ENCODE measurements at regions not wholly inside any gene's neighbourhood (a gene's known extent, or its start where the extent isn't known, plus 50 kb on each side); places are given as distances from the start of the nearest gene placed in this dataset.

GRCh38 chr2:106708209-106708608, 177.8 kb downstream of the ST6GAL2 start:
- Histone ChIP-seq H3K9me3 (peaks cover 5% of the 10 kb centered on the region), H3K4me1 (ENCODE audit: low read depth) (no peaks in the 10 kb centered on the region), H3K4me3 (no peak overlapping the region), H3K36me3 (ENCODE audit: low read depth) (no peaks in the 10 kb centered on the region)
- DNase-seq (no peak), ATAC-seq (peak; percentile 53)
- no peak for TF ChIP-seq CTCF (IDR thresholded peaks at IDR 0.05)
- intact Hi-C loops (cut with DNase I, micrococcal nuclease), result no loop called here

GRCh38 chr2:106709229-106709628, 176.7 kb downstream of the ST6GAL2 start:
- Histone ChIP-seq H3K4me3 (no peak overlapping the region), H3K36me3 (ENCODE audit: low read depth) (no peaks in the 10 kb centered on the region), H3K4me1 (ENCODE audit: low read depth) (no peaks in the 10 kb centered on the region), H3K9me3 (peaks cover 5% of the 10 kb centered on the region)
- ATAC-seq (peak; percentile 45), DNase-seq (no peak)
- TF ChIP-seq CTCF (IDR thresholded peaks at IDR 0.05), result no peak
- intact Hi-C loops (cut with DNase I, micrococcal nuclease), result no loop called here

GRCh38 chr2:106719222-106719621, 166.7 kb downstream of the ST6GAL2 start:
- no peak for ATAC-seq

GRCh38 chr2:106720026-106720425, 165.9 kb downstream of the ST6GAL2 start:
- H3K4me3 ChIP-seq, result no peak overlapping the region
- no peak for DNase-seq
- peaks cover 5% of the 10 kb centered on the region for H3K9me3 ChIP-seq
- intact Hi-C loops (cut with DNase I, micrococcal nuclease), result no loop called here
- no peak for ATAC-seq
- H3K4me1 ChIP-seq (ENCODE audit: low read depth), result no peaks in the 10 kb centered on the region
- H3K36me3 ChIP-seq (ENCODE audit: low read depth), result no peaks in the 10 kb centered on the region
- TF ChIP-seq CTCF (IDR thresholded peaks at IDR 0.05), result no peak

More at GRCh38 chr2:106719222-106719621, 166.7 kb downstream of the ST6GAL2 start:
- intact Hi-C loops (cut with DNase I, micrococcal nuclease), result no loop called here
- Histone ChIP-seq H3K4me3 (no peak overlapping the region), H3K4me1 (ENCODE audit: low read depth) (no peaks in the 10 kb centered on the region), H3K9me3 (peaks cover 5% of the 10 kb centered on the region), H3K36me3 (ENCODE audit: low read depth) (no peaks in the 10 kb centered on the region)
- no peak for TF ChIP-seq CTCF (IDR thresholded peaks at IDR 0.05)
- DNase-seq, result no peak

GRCh38 chr2:106724301-106724794, 161.6 kb downstream of the ST6GAL2 start:
- DNase-seq (no peak), ATAC-seq (no peak)
- intact Hi-C loops (cut with DNase I, micrococcal nuclease), result no loop called here
- Histone ChIP-seq H3K4me3 (no peak overlapping the region), H3K36me3 (ENCODE audit: low read depth) (no peaks in the 10 kb centered on the region), H3K4me1 (ENCODE audit: low read depth) (no peaks in the 10 kb centered on the region), H3K9me3 (no peaks in the 10 kb centered on the region)
- no peak for TF ChIP-seq CTCF (IDR thresholded peaks at IDR 0.05)

- TF ChIP-seq CTCF (IDR thresholded peaks at IDR 0.05), result no peak
- intact Hi-C loops (cut with DNase I, micrococcal nuclease), result no loop called here
- ATAC-seq, result no peak
- Histone ChIP-seq H3K4me1 (ENCODE audit: low read depth) (no peaks in the 10 kb centered on the region), H3K4me3 (no peak overlapping the region), H3K9me3 (no peaks in the 10 kb centered on the region), H3K36me3 (ENCODE audit: low read depth) (no peaks in the 10 kb centered on the region)
- DNase-seq, result no peak
Measured at GRCh38 chr2:106734165-106734564, 151.8 kb downstream of the ST6GAL2 start.
